HG02852 (cell line): ENCODE measurements at regions not wholly inside any gene's neighbourhood (a gene's known extent, or its start where the extent isn't known, plus 50 kb on each side); places are given as distances from the start of the nearest gene placed in this dataset.
"Not testable (repeated sequence)": the region's sequence is repeated elsewhere in the genome, so short reads cannot be mapped to it uniquely, and the experiment has no call there.

Experiments
- ATAC-seq: cut with Tn5 transposase; IDR thresholded peaks from one replicate; pipeline ENCODE4 v1.9.1; 2021; ENCODE audit warnings: mild to moderate bottlenecking, moderate library complexity; ENCODE audit not compliant: unreplicated experiment

DNA sequence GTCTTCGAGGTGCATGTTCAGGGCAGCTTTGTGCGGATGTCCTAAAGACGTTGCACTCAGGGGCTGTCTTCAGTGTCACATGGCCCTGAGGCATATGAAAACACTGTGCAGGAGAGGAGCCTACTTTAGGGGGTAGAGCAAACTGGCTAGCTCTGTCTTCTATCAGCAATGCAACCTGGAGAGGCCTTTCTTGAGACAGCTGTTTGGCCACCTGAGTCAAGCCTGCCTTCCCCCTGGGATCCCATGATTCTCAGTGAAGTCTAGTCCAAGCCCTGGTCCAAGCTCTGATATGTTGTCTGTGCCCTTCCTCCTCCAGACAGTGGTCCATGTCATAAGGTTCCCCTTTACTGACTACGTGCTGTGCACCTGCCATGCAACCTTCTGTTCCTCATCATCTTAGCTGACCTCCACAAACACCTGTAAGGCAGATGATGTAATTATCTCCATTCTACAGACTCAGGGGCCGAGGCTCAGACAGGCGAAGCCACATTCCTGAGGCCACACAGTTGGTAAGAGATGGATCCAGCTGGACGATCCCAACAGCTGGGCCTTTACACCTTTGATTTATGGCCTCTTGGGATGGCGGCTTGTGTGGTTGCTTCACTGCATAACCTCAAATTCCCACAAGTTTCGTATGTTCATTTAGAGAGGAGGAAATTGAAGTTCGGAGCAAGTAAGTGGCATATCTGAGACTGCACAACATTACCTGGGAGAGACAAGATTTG is 109.9 kb downstream of the COPS8 start:
- ATAC-seq: no peak

DNA sequence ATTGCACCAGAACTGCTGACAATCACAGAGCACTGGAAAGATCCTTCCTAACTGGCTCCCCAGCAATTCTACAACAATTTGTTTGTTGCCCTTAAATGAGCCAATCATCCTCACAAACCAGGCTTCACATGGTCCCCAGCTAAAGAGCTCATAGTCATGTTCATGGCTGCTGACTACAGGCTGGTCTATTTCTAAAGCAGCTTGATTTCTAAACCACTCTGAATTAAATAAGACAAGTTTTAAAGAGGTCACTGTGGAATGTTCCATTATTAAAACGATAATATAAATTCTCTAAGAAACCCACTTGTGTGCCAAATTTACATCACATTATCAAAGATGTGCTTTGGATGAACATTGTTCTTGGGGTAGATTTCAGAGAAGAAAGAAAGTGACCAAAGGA is 110.7 kb downstream of the COPS8 start:
- no peak for ATAC-seq

DNA sequence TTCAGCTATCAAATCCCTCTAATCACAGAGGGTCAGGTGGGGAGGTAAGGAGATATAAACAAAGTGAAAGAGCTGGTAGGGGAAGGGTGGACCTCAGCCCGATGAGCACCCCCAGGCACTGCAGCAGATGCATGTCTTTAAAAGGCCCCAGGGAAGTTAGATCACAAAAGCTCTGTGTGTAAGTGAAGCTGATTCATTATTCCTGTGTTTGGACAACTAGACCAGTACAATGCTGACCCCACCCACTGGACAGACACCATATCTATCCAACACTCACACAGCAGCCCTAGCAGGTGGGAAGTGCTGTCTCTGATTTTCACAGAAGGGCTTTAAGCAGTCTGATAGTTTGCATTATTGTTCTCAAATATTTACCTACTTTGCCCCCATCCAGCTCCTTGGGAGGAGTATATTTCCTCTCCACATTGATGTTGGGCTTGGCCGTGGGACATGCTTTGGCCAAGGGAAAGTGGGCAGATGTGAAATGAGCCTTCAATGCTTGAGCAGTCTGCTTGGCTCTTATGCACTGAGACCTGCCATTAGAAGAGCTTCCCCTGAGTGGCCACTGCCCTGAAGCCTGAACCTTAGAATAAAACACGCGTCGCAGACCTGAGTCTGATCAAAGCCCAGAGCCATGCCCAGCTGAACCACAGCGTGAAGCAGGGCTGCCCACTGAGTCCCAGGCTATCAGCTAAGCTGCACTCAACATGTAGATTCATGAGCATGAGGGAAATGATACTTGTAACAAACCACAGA is 111.4 kb downstream of the COPS8 start:
- no peak for ATAC-seq

DNA sequence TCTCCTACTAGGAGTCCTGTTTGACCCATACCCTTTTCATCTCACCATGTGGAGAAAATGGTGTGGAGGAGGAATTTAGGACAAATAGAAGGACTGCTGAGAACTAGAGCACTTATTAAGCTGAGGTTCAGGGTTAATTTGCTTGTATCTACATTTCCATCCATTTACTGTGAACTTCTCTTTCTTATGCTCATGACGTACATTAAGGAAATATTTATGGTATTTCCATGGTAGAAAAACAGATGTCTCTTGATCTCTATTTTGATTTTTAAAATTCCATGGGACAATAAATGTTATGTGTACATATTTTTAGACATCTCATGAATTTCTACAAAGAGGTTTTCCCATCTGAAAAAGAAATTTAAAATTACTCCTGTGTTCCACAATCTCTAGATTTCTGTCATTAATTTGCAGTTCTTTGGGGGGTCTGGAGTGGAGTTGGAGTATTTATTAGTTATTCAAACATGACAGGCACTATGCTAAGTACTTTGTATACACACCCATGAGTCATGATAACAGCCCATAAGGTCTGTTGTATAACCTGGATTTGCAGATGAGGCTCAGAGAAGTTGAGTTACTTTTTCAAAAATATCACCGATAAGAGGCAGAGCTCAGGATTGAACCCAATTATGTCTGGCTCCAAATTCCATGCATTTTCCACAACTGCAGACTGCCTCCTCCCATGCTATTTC is 112.6 kb downstream of the COPS8 start:
- no peak for ATAC-seq

DNA sequence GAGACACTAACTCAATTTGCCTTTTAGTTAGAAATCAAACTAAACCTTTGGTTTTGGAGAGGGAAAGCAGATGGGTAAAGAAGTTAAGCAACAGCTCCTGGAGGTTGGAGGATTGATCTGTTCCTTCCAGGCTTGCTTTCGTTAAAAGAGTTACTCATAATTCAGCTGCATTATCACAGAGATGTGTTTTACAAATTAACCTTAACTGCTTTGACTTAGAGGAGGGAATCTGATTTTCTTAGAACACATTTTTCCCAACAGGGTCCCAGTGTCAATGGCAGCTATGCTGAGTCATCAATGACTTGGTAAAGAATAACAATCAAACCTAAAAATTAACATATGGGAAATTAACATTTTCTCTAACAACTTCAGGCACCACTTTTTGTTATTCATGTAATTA is 113.4 kb downstream of the COPS8 start:
- ATAC-seq: no peak

DNA sequence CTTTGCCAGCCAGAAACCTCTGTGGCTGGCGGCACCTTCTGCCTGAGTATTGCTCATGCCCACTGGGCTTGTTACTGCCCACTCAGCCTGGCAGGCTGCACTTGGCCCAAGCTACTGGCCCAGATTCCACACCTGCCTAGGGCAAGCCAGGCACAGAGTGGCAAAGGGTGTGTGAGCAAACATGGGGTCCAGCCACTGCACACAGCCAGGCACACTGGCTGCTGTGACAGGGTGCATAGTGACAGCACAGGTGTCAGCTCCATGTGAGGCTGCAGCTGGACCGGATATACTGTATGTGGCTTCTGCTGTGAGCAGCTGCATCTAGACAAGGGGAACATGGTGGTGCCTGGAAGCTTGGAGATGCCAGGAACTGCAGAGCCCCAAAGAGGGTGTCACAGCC is 113.9 kb downstream of the COPS8 start:
- ATAC-seq: no peak

DNA sequence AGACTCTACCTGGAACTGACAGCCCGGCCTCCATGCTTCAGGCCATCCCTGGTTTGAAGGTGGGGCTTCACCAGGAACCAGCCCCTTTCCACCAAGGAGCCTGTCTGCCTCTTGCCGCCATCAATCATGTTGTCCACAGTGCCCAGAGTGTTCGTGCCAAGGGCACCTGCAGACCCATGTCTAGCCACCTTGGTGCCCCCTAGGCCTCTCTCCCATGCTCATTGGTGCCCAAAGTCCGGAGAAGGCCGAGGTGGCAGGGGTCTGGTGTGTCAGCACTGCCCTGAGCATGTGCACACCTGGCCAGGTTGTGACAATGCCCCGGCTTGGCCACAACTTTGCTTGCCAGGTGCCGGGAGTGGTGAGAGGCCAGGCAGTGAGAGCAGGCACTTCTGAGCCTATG is 114.8 kb downstream of the COPS8 start:
- ATAC-seq: no peak

DNA sequence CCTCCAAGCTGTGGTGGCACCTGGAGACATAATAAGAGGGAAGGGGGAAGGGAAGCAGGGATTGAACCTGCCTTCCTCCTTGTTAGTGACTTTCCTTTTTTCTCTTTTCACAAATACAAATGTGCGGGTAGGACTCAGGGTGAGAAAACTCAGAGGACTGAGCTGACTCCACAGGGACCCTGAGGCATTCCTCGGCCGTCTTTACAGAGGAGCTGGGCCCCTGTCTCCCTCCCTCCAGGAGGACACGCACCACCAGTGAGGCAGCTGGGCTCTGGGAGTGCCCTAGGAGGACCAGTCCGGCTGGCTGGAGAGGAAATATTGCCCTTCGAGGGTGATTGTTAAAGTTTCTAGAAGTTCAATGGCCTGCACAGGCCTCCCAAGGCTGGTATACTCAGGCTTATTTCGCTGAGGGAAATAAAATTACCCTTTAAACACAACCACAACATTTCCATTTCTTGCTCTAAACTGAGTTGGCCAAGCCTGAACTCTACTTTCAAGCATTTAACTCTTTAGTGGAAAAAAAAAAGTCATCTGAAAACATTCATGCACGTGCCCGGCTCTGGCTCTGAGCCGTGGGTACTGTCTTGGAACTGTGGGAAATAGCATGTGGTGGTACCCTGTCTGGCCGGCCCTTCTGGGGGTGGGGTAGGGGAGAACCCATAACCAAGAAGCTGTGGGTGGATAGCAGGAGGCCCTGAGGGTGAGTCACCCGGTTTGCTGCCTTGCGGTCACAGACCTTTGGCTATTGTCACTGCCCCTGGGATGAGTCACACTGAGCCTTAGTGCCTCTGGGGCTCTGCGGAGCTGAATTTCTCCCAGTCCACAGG is 116.0 kb downstream of the COPS8 start:
- ATAC-seq: peak; percentile 93

DNA sequence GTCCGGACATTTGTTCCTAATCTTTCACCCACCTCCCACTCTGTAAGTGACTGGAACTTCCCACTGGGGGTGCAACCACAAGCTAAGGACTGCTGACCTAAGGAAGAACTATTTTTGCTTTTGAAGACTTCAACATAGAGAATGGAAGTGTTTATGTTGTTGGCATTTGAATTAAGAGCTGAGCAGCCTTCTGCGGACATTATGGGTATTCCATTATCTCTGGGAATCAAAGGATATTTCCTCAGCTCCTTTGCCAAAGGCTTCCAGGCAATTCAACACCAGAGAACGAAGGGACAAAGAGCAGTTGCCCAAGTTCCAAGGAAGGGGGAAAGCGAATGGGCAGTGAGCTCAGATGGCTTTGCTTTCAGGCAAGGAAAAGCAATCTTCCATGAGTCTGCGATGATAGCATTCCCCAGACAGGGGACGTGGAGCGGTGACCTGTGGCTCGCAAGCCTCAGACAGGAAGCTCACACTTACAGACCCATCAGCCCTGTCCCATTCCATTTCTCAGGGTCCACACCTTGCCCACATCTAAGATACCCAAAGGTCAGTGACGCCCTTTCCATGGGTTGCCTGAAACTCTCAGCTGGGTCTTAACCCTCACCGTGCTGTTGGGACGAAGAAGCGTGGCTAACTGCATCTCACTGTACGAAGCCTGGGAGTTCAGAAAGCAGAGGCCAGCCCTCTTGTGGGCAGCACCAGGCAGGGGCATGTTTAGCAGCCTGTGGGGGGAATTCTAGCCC is 116.8 kb downstream of the COPS8 start:
- ATAC-seq: no peak

DNA sequence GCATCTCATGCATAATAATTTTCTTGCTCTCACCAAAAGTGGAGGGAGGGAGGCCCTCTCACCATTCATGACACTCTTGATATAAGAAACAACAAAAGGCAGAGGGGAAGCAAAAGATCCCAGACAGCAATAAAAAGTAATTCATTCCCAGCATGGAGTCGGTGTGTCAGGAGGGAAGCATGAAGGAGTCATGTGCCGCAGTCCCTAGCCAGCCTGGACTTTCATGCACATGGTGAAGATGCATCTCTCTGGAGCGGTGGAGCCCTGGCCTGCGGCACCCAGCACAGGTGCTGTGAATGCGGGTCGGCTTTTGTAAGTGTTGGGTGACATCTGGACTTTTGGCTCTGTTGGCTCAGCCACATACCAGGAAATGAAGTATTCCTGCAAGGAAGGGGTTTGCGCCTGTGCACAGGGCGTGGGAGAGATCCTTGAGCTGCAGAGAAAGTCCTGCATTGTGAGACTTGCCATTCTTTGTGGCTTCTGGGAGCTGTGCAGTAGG is 119.4 kb downstream of the COPS8 start:
- ATAC-seq: no peak

DNA sequence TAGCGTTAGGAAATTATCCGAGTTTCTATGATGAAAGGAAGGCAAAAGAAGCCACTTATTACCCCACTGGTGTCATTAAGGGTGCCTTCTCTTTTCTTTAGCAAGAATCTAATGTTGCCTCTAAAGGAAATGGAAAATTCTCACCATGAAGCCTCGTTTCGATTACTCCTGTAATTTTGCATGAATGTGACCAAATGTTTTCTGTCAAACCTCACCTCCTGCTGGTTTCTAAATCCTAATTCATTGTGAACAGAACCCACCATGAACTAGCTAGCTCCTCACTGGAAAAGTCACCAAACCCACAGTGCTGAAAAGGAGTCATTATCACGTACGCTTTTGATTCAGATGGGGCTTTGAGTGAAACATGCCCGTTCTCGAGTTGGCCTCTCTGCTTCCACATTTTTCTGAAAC is 119.9 kb downstream of the COPS8 start:
- ATAC-seq: no peak

DNA sequence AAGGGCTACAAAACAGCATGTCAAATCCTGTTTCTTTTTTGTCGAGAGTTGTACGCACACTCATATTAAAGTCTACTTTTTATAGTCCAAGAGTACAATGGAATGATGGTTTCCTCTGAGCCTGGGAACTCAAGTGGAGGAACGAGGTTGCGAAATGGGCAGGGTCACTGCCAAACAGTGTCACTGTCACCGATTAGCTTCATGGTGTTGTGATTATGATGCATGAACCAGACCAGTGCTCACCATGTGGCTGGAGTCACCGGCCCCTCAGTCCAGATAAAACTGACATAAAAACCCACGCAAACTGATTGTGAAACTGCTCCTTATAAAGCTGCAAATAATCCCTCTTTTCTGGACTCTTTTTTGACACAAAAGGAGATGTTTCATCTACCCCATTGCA is 122.0 kb downstream of the COPS8 start:
- no peak for ATAC-seq

DNA sequence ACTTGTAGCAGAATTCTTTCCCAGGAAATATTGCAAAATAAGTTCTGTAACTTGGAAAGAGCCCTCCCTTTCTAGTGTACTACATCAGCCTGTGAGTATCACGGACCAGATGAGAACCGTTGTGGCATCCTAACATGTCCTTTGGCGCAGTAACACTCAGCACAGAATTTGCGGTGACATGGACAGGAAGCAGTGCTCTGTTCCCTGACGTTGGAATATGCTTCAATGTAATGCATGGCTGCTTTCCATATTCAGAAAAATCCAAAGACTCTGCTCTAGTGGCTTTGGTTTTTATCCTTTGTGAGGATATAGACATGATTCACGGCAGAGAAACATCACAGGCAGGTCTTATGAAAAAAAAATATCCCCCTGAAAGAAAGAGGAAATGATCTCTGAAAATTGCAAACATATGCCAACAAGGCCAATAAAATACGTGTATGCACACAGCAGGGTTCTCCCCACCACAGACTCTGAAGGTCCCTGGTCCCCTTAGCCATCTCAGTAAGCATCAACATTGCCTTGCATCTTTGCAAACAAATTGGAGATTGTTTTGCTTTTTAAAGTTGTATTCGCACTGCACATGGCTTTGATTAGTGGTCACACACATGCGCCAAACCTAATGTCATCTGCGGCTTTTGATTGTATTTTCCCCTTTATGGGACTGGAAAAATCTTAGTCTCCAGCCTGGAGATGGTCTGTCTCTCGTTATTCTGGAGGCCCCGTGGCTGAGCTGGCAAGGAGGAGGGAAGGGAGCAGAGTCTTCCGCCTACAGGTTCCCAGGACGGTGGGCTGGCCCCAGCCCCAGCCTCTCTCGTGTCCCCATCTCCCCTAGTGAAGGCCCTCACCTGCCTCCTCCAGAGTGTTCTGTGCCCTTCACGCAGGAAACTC is 122.9 kb downstream of the COPS8 start:
- ATAC-seq: no peak

DNA sequence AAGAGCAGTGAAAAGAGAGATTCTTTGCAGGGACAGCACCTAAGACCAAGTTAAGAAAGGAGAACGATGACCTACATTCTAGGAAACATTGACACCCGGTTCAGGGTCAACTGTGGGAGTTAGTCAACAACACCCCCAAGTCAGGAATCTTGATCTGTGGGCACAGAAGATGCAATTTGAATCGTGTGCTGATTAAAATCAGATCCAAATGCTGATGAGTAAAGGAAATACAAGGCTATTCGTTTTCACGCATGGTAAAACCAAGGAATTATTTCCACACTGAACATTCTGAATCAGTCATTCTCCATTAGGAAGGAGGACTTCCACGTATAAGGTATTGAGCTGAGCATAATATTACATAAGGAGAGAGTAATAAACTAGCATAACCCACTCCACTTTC is 124.2 kb downstream of the COPS8 start:
- ATAC-seq: no peak

DNA sequence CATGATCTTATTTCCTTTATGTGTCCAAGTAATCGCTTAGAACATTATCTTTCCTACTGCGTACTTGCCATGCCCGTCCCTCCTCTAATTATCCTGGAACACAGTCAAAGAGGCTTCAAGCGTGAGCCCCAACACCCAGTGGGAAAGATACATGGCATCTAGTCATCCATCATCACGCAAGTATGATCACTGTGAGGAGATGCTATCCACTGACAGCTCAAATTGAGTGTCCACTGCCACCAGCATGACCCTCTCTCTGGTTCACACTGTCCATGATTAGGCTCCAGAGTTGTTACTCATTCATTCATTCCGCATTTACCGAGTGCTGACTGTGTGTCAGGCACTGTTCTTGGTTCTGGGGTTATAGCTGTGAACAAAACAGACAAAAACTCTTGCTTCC is 124.6 kb downstream of the COPS8 start:
- no peak for ATAC-seq

DNA sequence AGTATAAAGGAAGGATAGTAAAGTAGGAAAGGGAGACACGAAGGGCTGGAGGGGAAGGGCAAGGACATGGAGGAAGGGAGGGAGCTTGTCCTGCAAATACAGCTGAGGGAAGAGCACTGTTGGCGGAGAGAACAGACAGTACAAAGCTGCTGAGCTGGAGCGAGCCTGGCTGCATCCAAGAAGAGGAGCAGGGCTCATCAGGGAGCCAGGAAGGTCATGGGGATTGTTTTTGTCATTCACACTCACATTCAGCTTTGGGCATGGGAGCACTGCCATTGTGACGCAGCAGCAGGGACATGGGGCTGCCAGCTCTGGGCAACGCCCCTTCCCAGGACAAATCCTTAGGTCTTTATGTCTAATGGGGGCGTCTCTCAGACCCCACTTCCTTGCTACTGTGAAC is 125.1 kb downstream of the COPS8 start:
- no peak for ATAC-seq

DNA sequence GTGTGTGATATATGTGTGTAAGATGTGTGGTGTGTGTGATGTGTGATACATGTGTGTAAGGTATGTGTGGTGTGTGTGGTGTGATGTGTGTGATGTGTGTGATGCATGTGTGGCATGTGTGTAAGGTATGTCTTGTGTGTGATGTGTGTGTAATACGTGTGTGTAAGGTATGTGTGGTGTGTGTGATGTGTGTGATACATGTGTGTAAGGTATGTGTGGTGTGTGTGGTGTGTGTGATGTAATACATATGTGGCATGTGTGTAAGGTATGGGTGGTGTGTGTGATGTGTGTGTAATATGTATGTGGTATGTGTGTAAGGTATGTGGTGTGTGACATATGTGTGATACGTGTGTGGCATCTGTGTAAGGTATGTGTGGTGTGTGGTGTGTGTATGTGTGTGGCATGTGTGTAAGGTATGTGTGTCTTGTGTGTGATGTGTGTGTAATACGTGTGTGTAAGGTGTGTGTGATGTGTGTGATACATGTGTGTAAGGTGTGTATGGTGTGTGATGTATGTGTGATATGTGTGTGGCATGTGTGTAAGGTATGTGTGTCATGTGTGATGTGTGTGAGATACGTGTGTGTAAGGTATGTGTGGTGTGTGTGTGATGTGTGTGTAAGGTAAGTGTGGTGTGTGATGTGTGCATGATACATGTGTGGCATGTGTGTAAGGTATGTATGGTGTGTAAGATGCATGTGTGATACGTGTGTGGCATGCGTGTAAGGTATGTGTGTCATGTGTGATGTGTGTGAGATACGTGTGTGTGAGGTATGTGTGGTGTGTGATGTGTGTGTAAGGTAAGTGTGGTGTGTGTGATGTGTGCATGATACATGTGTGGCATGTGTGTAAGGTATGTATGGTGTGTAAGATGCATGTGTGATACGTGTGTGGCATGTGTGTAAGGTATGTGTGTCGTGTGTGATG is 126.9 kb downstream of the COPS8 start:
- not testable (repeated sequence) for ATAC-seq

DNA sequence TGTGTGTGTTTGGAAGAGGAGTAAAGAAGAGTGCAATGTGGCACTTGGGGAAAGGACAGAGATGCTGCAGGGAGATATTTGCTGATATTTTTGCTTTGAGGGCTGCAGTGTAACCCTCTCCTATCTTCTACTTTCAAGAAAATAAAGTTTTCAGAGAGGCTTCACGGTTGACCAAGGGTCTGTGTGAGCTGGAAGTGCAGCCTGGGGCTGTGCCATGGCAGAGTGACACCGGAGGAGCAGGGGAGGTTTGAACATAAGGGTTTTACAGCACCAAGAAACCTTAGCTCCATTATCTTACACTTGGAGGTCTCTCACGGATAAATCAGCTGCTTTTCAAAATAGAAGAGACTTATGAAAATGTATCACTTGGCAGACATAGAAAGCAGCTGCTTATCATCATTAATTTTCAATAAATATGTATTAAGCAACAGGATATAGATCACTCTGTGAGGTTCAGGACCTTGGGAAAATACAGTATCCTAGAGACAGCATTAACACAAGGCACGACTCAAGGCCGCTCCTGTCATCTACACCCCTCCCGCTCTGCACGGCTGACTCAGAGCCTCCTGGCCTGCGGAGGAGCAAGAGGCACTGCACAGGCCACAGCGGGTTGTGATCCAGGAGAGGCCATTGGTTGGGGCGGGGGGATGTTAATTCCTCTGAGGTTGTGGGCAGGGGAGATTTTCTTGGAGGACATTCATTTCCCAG is 127.8 kb downstream of the COPS8 start:
- ATAC-seq: no peak
